ENCODE measurements at regions not wholly inside any gene's neighbourhood (a gene's known extent, or its start where the extent isn't known, plus 50 kb on each side); places are given as distances from the start of the nearest gene placed in this dataset.

- no peak for ATAC-seq (ENCODE audit: insufficient read depth, low FRiP score)
- H3K36me3 ChIP-seq (ENCODE audit: control insufficient read depth in 4 of 4, insufficient read depth in 4 of 4, low read length in 4 of 4), result no peaks in the 10 kb centered on the region
Measured at GRCh38 chr6:14191761-14192160, 74.2 kb downstream of the CD83 start.

GRCh38 chr6:14192216-14192788 lies 74.7 kb downstream of the CD83 start:
- Histone ChIP-seq H3K27me3 (ENCODE audit: control insufficient read depth in 3 of 3, insufficient read depth in 3 of 3, low read length in 2 of 3) (peaks cover 0 to 2% (median 0%) of the 10 kb centered on the region in 3 donors), H3K4me3 (no peak overlapping the region), H3K9me3 (ENCODE audit: control insufficient read depth in 4 of 4, insufficient read depth in 3 of 4, low read length in 3 of 4) (no peaks in the 10 kb centered on the region), H3K27ac (ENCODE audit: low read depth in 1 of 2, low read length in 1 of 2) (no peak overlapping the region), H3K36me3 (ENCODE audit: control insufficient read depth in 4 of 4, insufficient read depth in 4 of 4, low read length in 4 of 4) (no peaks in the 10 kb centered on the region), H3K4me1 (ENCODE audit: control insufficient read depth in 5 of 5, insufficient read depth in 5 of 5, low read length in 5 of 5) (peaks cover 0 to 15% (median 0%) of the 10 kb centered on the region in 5 donors), H3K9ac (ENCODE audit: insufficient read depth in 1 of 2, low read length in 2 of 2) (no peak overlapping the region)
- no peak for DNase-seq
- ATAC-seq (ENCODE audit: insufficient read depth, low FRiP score), result no peak
- 77 to 80% methylated on average over 3 of the region's 3 CpGs for WGBS, 2 donors
- TF ChIP-seq, protein P1, sequence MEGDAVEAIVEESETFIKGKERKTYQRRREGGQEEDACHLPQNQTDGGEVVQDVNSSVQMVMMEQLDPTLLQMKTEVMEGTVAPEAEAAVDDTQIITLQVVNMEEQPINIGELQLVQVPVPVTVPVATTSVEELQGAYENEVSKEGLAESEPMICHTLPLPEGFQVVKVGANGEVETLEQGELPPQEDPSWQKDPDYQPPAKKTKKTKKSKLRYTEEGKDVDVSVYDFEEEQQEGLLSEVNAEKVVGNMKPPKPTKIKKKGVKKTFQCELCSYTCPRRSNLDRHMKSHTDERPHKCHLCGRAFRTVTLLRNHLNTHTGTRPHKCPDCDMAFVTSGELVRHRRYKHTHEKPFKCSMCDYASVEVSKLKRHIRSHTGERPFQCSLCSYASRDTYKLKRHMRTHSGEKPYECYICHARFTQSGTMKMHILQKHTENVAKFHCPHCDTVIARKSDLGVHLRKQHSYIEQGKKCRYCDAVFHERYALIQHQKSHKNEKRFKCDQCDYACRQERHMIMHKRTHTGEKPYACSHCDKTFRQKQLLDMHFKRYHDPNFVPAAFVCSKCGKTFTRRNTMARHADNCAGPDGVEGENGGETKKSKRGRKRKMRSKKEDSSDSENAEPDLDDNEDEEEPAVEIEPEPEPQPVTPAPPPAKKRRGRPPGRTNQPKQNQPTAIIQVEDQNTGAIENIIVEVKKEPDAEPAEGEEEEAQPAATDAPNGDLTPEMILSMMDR (IDR thresholded peaks at IDR 0.05; ENCODE audit: control extremely low read depth, extremely low read depth), result no peak

More at GRCh38 chr6:14191761-14192160, 74.2 kb downstream of the CD83 start:
- H3K4me3 ChIP-seq, result no peak overlapping the region
- TF ChIP-seq, protein P1 (IDR thresholded peaks at IDR 0.05; ENCODE audit: control extremely low read depth, extremely low read depth), result no peak
- no peak overlapping the region for H3K27ac ChIP-seq (ENCODE audit: low read depth in 1 of 2, low read length in 1 of 2)
- no peak for DNase-seq
- peaks cover 0 to 15% (median 0%) of the 10 kb centered on the region in 5 donors for H3K4me1 ChIP-seq (ENCODE audit: control insufficient read depth in 5 of 5, insufficient read depth in 5 of 5, low read length in 5 of 5)
- no peak overlapping the region for H3K9ac ChIP-seq (ENCODE audit: insufficient read depth in 1 of 2, low read length in 2 of 2)
- peaks cover 0 to 2% (median 0%) of the 10 kb centered on the region in 3 donors for H3K27me3 ChIP-seq (ENCODE audit: control insufficient read depth in 3 of 3, insufficient read depth in 3 of 3, low read length in 2 of 3)
- H3K9me3 ChIP-seq (ENCODE audit: control insufficient read depth in 4 of 4, insufficient read depth in 3 of 4, low read length in 3 of 4), result no peaks in the 10 kb centered on the region
- WGBS, 2 donors, result 92 to 94% methylated on average over 3 of the region's 3 CpGs

- no peaks in the 10 kb centered on the region for H3K9me3 ChIP-seq (ENCODE audit: control insufficient read depth in 4 of 4, insufficient read depth in 3 of 4, low read length in 3 of 4)
- no peaks in the 10 kb centered on the region for H3K36me3 ChIP-seq (ENCODE audit: control insufficient read depth in 4 of 4, insufficient read depth in 4 of 4, low read length in 4 of 4)
- TF ChIP-seq, protein P1 (IDR thresholded peaks at IDR 0.05; ENCODE audit: control extremely low read depth, extremely low read depth), result no peak
- WGBS, 2 donors, result 85 to 100% methylated on average over 2 of the region's 2 CpGs
- no peak overlapping the region for H3K9ac ChIP-seq (ENCODE audit: insufficient read depth in 1 of 2, low read length in 2 of 2)
- ATAC-seq (ENCODE audit: insufficient read depth, low FRiP score), result no peak
- H3K27ac ChIP-seq (ENCODE audit: low read depth in 1 of 2, low read length in 1 of 2), result no peak overlapping the region
- H3K27me3 ChIP-seq (ENCODE audit: control insufficient read depth in 3 of 3, insufficient read depth in 3 of 3, low read length in 2 of 3), result peaks cover 0 to 2% (median 0%) of the 10 kb centered on the region in 3 donors
- H3K4me1 ChIP-seq (ENCODE audit: control insufficient read depth in 5 of 5, insufficient read depth in 5 of 5, low read length in 5 of 5), result peaks cover 0 to 15% (median 0%) of the 10 kb centered on the region in 5 donors
- DNase-seq, result no peak
- H3K4me3 ChIP-seq, result no peak overlapping the region
Measured at GRCh38 chr6:14193524-14193923, 76.0 kb downstream of the CD83 start.

- Histone ChIP-seq H3K4me3 (no peak overlapping the region), H3K9me3 (ENCODE audit: control insufficient read depth in 4 of 4, insufficient read depth in 3 of 4, low read length in 3 of 4) (no peaks in the 10 kb centered on the region), H3K27ac (ENCODE audit: low read depth in 1 of 2, low read length in 1 of 2) (no peak overlapping the region), H3K4me1 (ENCODE audit: control insufficient read depth in 5 of 5, insufficient read depth in 5 of 5, low read length in 5 of 5) (peaks cover 0 to 15% (median 0%) of the 10 kb centered on the region in 5 donors), H3K9ac (ENCODE audit: insufficient read depth in 1 of 2, low read length in 2 of 2) (no peak overlapping the region), H3K36me3 (ENCODE audit: control insufficient read depth in 4 of 4, insufficient read depth in 4 of 4, low read length in 4 of 4) (no peaks in the 10 kb centered on the region), H3K27me3 (ENCODE audit: control insufficient read depth in 3 of 3, insufficient read depth in 3 of 3, low read length in 2 of 3) (peaks cover 0 to 2% (median 0%) of the 10 kb centered on the region in 3 donors)
- TF ChIP-seq, protein P1 (IDR thresholded peaks at IDR 0.05; ENCODE audit: control extremely low read depth, extremely low read depth), result no peak
- DNase-seq, result no peak
- WGBS, 2 donors, result 74 to 83% methylated on average over 7 of the region's 7 CpGs
- ATAC-seq (ENCODE audit: insufficient read depth, low FRiP score), result no peak
Measured at GRCh38 chr6:14194483-14194882, 76.9 kb downstream of the CD83 start.
